AG04449 (cell line): ENCODE measurements at regions not wholly inside any gene's neighbourhood (a gene's known extent, or its start where the extent isn't known, plus 50 kb on each side); places are given as distances from the start of the nearest gene placed in this dataset.

Experiments
- CTCF ChIA-PET: fragments of 350-600 bp; formaldehyde crosslinking; extraction: SDS; loops from one replicate; lab custom pipeline; 2021; ENCODE audit warnings: antibody characterized with exemption; lab: Yijun Ruan, JAX
- POLR2A ChIA-PET: fragments of 400-600, 350-600 bp; formaldehyde crosslinking; extraction: SDS; loops from one replicate; lab custom pipeline; 2020; ENCODE audit warnings: antibody characterized with exemption, inconsistent platforms; lab: Yijun Ruan, JAX
- DNase-seq: peaks from one replicate; pipeline ENCODE4 v3.0.0-alpha.2; 2010; ENCODE audit warnings: low read depth, low spot score
- H3K4me3 ChIP-seq: 2 replicates; pipeline ENCODE4 v1.5.1; 2011; ENCODE audit warnings: low read depth, mild to moderate bottlenecking, control low read depth, low read length
- TF ChIP-seq, protein P1 (sequence below): IDR thresholded peaks from one replicate; pipeline ENCODE4 v1.5.1; 2011; ENCODE audit warnings: mild to moderate bottlenecking, moderate library complexity, low read length, control low read depth, inconsistent platforms; ENCODE audit not compliant: insufficient read depth; ENCODE audit errors: missing control alignments

DNA sequence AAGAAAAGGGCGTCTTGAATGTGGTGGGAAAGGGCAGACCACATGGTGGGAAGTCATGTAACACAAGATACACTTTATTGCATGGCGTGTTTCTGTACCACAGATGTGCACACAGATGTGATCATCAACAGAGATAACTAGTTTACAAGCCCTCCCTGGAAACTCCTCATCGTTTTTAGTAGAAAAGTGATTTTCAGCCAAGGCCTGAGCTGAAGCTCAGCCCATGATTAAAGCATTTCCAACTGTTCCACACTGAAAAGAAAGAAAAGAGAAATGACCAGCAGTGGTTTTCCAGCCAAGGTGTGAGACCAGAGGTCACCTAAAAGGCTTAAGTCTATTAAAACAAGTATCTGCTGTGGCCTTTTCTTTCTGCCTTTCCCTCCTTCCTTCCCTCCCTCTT is 463.9 kb upstream of the JAG1 start:
- TF ChIP-seq, protein P1, sequence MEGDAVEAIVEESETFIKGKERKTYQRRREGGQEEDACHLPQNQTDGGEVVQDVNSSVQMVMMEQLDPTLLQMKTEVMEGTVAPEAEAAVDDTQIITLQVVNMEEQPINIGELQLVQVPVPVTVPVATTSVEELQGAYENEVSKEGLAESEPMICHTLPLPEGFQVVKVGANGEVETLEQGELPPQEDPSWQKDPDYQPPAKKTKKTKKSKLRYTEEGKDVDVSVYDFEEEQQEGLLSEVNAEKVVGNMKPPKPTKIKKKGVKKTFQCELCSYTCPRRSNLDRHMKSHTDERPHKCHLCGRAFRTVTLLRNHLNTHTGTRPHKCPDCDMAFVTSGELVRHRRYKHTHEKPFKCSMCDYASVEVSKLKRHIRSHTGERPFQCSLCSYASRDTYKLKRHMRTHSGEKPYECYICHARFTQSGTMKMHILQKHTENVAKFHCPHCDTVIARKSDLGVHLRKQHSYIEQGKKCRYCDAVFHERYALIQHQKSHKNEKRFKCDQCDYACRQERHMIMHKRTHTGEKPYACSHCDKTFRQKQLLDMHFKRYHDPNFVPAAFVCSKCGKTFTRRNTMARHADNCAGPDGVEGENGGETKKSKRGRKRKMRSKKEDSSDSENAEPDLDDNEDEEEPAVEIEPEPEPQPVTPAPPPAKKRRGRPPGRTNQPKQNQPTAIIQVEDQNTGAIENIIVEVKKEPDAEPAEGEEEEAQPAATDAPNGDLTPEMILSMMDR = no peak
- DNase-seq = no peak
- ChIA-PET POLR2A (no interaction called here), CTCF (no interaction called here)
- no peak overlapping the region for H3K4me3 ChIP-seq

DNA sequence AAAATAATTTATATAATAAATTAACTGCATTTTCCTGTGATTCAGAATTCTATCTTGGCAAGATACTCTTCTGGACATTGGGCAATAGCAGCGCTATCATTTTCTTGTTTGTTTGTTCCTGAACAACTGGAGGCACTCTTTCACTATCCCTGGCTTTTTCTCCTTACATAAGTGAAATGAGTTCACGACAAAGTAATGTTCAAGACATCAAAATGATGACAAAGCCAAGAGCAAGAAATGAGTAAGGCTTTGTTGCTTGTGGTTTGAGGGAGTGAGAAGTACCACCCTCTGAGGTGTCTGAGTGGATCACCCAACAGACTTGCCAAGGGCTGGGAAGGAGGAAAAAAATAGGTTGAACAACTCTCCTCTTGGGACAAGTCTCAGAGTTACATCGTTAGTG is 466.6 kb upstream of the JAG1 start:
- POLR2A ChIA-PET = no interaction called here
- no peak overlapping the region for H3K4me3 ChIP-seq
- TF ChIP-seq, protein P1 = no peak
- peak; percentile 68 for DNase-seq
- CTCF ChIA-PET = no interaction called here

DNA sequence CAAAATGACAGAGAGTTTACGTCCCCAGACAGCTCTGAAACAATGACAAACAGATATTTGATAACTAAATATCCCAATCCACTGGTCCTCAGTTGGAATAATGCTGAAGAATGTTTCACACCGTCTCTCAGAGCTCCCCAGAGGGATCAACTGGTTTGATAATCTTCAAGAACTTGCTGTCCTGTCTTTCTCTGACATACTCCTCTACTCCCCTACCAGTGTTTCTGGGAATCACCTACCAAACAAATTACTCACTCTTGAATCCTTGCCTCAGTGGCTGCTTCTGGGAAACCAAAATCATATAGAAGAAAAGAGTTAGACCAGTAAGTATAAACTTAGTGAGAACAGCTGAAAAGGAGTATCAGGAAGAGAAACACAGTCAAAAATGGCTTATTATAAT is 469.7 kb upstream of the JAG1 start:
- CTCF ChIA-PET = interaction anchor here (1.1 kb wide), 1 partner anchor 76 kb away, joined by 3 read pairs; no protein-coding TSS in a partner anchor
- no peak overlapping the region for H3K4me3 ChIP-seq
- POLR2A ChIA-PET = no interaction called here
- no peak for DNase-seq
- TF ChIP-seq, protein P1 = no peak

DNA sequence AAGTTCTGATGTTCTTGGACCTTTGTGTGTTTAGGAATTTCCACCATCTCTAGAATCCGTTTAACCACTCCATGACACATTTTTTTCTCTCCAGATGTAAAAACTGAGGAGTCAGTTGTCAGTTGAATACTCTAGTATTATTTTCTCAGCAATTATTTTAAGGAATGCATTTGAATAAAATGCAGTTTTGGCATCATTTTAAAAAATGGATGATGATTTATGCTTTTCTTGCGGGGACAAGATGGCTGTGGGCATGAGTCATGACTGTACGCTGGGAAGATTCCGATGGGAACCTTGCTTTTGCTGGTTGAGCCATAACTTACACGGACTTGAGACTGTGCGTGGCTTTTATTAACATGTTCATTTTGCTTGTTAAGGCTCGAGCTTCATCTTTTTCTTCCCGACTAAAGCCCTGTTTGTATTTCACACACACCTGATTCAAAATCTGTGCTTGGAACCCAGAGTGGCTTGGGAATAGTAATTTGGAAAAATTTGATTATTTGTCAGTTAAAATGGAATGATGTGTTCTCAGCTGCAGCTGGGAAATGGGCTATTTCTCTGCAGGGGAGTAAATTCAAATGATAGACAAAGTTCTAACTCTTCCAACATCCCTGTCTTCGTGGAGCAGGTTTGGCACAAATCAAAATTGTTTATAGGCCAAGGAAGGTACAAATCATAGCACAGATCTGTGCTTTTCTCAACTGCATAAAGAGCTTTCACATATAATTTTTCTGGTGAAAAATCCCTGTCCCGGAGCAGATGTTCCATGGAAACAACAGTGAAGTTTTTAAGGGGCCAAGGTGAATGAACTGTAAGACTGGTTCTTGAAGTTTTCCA is 470.5 kb upstream of the JAG1 start:
- H3K4me3 ChIP-seq = no peak overlapping the region
- DNase-seq = peak; percentile 90
- CTCF ChIA-PET = no interaction called here
- POLR2A ChIA-PET = no interaction called here
- TF ChIP-seq, protein P1 = no peak

DNA sequence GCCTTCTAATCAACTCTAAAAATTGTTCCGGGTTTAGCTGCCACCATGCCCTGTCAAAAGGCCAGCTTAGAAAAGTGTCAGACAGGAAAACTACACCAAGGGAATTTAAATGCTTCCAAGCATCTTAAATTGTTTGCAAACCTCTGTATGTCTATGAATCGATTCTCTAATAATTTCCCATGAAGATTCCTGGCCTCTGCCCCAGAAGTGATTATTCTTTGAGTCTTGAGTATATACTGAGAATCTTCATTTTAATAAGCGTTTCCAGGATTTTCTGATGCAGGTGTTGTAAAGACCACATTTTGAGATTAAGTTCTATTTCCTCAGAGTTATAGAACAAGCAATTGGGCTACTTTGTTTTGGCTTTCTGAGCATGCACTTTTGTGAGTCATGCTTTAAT is 471.8 kb upstream of the JAG1 start:
- ChIA-PET POLR2A (no interaction called here), CTCF (interaction anchor here (1.3 to 1.7 kb wide), 2 partner anchors 60 to 71 kb away, joined by 3 to 5 read pairs; no protein-coding TSS in a partner anchor)
- no peak overlapping the region for H3K4me3 ChIP-seq
- no peak for DNase-seq
- TF ChIP-seq, protein P1 = no peak

DNA sequence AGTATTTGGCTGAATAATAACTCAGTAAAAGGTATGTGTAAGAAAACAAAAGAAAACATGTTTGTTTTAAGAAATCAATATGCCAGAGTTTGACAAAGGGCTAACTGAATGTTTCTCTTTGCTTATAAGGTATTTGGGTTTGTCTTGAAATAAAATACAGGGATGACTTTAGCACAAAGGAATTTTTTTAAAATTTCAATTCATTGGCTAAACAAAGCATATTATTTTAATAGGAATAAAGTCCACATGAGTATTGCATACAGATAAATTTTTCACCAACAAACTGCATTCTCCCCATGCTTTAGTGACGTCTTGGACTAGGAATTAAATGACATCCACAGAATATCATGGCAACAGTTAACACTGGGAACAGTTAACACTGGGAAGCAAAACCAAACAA is 480.0 kb upstream of the JAG1 start:
- ChIA-PET POLR2A (no interaction called here), CTCF (interaction anchor here (1.4 kb wide), 1 partner anchor 51 kb away, joined by 3 read pairs; no protein-coding TSS in a partner anchor)
- DNase-seq = peak; percentile 52
- TF ChIP-seq, protein P1 = no peak
- H3K4me3 ChIP-seq = no peak overlapping the region
